A549 (cell line): ENCODE measurements at regions not wholly inside any gene's neighbourhood (a gene's known extent, or its start where the extent isn't known, plus 50 kb on each side); places are given as distances from the start of the nearest gene placed in this dataset.

Experiments used
- ATAC-seq, 2 experiments: fragments of 200-7000 bp in 1 of 2; fragments of >200 bp in 1 of 2; cut with Nextera tagmentation in 1 of 2; cut with Tn5 transposase in 1 of 2; 3 replicates each; pipeline versions ENCODE4 v1.8.0 to v1.9.1; 2018 to 2020; ENCODE audit warnings: mild to moderate bottlenecking in 1 of 2, moderate library complexity in 1 of 2
- CTCF ChIA-PET: fragments of 300-600 bp; sonication (Branson Sonifier 250); formaldehyde crosslinking; extraction: SDS; loops from one replicate; lab custom pipeline; 2021; ENCODE audit warnings: antibody characterized with exemption, inconsistent platforms; lab: Yijun Ruan, JAX
- POLR2A ChIA-PET: fragments of 350-600 bp; formaldehyde crosslinking; extraction: SDS; loops from one replicate; lab custom pipeline; 2021; ENCODE audit warnings: antibody characterized with exemption, inconsistent platforms; lab: Yijun Ruan, JAX
- DNase-seq, 2 experiments: peaks; one replicate each; pipeline versions ENCODE4 v3.0.0 to v3.0.0-alpha.2; 2011 to 2016; ENCODE audit warnings: low read depth in 1 of 2, low spot score in 1 of 2
- FAIRE-seq: peaks from 2 replicates; lab custom pipeline; 2011; peaks lifted over from hg19 to GRCh38; lab: Jason Lieb, UNC
- H3K27ac ChIP-seq, 2 experiments: fragments of >200 bp; sonication (Bioruptor Twin); formaldehyde crosslinking; 3 replicates each; pipeline ENCODE4 v1.5.1; 2016 to 2017
- H3K4me1 ChIP-seq: fragments of >200 bp; sonication (Bioruptor Twin); formaldehyde crosslinking; 3 replicates; pipeline ENCODE4 v1.6.1; 2016
- H3K4me2 ChIP-seq: fragments of >200 bp; sonication (Bioruptor Twin); formaldehyde crosslinking; 3 replicates; pipeline ENCODE4 v1.6.1; 2016
- H3K4me3 ChIP-seq: fragments of >200 bp; sonication (Bioruptor Twin); formaldehyde crosslinking; 3 replicates; pipeline ENCODE4 v1.5.1; 2016
- H3K9me3 ChIP-seq: fragments of >200 bp; sonication (Bioruptor Twin); formaldehyde crosslinking; 3 replicates; pipeline ENCODE4 v1.6.1; 2016
- BHLHE40 ChIP-seq: IDR thresholded peaks from 2 replicates; pipeline ENCODE4 v1.6.1; 2012; ENCODE audit warnings: low read depth, low read length, inconsistent platforms
- CEBPB ChIP-seq, 2 experiments: fragments of >200 bp in 1 of 2; sonication (Bioruptor Twin) in 1 of 2; formaldehyde crosslinking in 1 of 2; IDR thresholded peaks; 2 replicates each; pipeline ENCODE4 v1.6.1; 2012 to 2016
- EHMT2 ChIP-seq: fragments of 200-600 bp; sonication (generic); IDR thresholded peaks from 2 replicates; pipeline ENCODE4 v1.6.1; 2016; ENCODE audit warnings: antibody characterized with exemption, low read depth, mild to moderate bottlenecking, moderate library complexity
- ESRRA ChIP-seq: fragments of 150-350 bp; IDR thresholded peaks from 2 replicates; pipeline ENCODE4 v1.6.1; 2014; ENCODE audit warnings: mild to moderate bottlenecking, low read length, borderline replicate concordance
- FOSB ChIP-seq: fragments of 250-450 bp; sonication (Bioruptor Pico); IDR thresholded peaks from 2 replicates; pipeline ENCODE4 v1.5.0; 2020; ENCODE audit warnings: mild to moderate bottlenecking, moderate library complexity
- FOSL2 ChIP-seq, 2 experiments: fragments of 450-650 bp in 1 of 2; fragments of >200 bp in 1 of 2; sonication (Bioruptor Twin) in 1 of 2; formaldehyde crosslinking; IDR thresholded peaks; 2 replicates each; pipeline versions ENCODE4 v1.5.0 to v1.6.1; 2016 to 2020; ENCODE audit warnings: mild to moderate bottlenecking in 1 of 2, moderate library complexity in 1 of 2
- FOXS1 ChIP-seq: fragments of 250-450 bp; sonication (Bioruptor Pico); IDR thresholded peaks from 2 replicates; pipeline ENCODE4 v1.5.0; 2020; ENCODE audit warnings: mild to moderate bottlenecking, moderate library complexity
- KDM5A ChIP-seq: fragments of 200-600 bp; sonication (generic); IDR thresholded peaks from 2 replicates; pipeline ENCODE4 v1.6.1; 2016; ENCODE audit warnings: antibody characterized with exemption, mild to moderate bottlenecking
- MAFK ChIP-seq: fragments of 450-650 bp; IDR thresholded peaks from 2 replicates; pipeline ENCODE4 v1.6.1; 2014; ENCODE audit not compliant: partially characterized antibody
- RCOR1 ChIP-seq: fragments of 150-350 bp; IDR thresholded peaks from 2 replicates; pipeline ENCODE4 v1.6.1; 2014; ENCODE audit warnings: antibody characterized with exemption, low read length, low read depth
- RFX5 ChIP-seq: fragments of 450-650 bp; IDR thresholded peaks from 2 replicates; pipeline ENCODE4 v1.7.1; 2014; ENCODE audit warnings: antibody characterized with exemption, mild to moderate bottlenecking, moderate library complexity
- RNF2 ChIP-seq: fragments of 200-600 bp; sonication (generic); IDR thresholded peaks from 2 replicates; pipeline ENCODE4 v1.6.1; 2016; ENCODE audit warnings: low read depth, mild to moderate bottlenecking, antibody characterized with exemption, moderate library complexity, borderline replicate concordance
- SMC3 ChIP-seq: fragments of >200 bp; sonication (Bioruptor Twin); formaldehyde crosslinking; IDR thresholded peaks from 3 replicates; pipeline ENCODE4 v1.6.1; 2018; ENCODE audit warnings: inconsistent platforms
- SREBF2 ChIP-seq: fragments of 450-650 bp; IDR thresholded peaks from 2 replicates; pipeline ENCODE4 v1.6.1; 2014; ENCODE audit warnings: mild to moderate bottlenecking, moderate library complexity
- ZFP36 ChIP-seq: fragments of 450-650 bp; IDR thresholded peaks from 2 replicates; pipeline ENCODE4 v1.6.1; 2014; ENCODE audit warnings: borderline replicate concordance; ENCODE audit not compliant: partially characterized antibody
- ZNF302 ChIP-seq: fragments of 250-450 bp; sonication (Bioruptor Pico); IDR thresholded peaks from 2 replicates; pipeline ENCODE4 v1.9.0; 2021; ENCODE audit warnings: inconsistent platforms, mild to moderate bottlenecking, moderate library complexity
- WGBS: methylation state at CpG from one replicate; pipeline ENCODE4 v1.1.6; 2017; ENCODE audit errors: missing lambda C conversion rate; 5-methylcytosine and 5-hydroxymethylcytosine counted together
- TF ChIP-seq, protein P1 (sequence below): IDR thresholded peaks from 2 replicates; pipeline ENCODE4 v1.6.1; 2012; ENCODE audit warnings: low read depth, borderline replicate concordance
- TF ChIP-seq, protein P2 (sequence below): IDR thresholded peaks from 2 replicates; pipeline ENCODE4 v1.6.1; 2012
- TF ChIP-seq, protein P3 (sequence below): fragments of >200 bp; sonication (Bioruptor Twin); formaldehyde crosslinking; IDR thresholded peaks from 2 replicates; pipeline ENCODE4 v1.6.1; 2016
- TF ChIP-seq, protein P4 (sequence below): fragments of 150-350 bp; IDR thresholded peaks from 2 replicates; pipeline ENCODE4 v1.6.1; 2014; ENCODE audit warnings: low read depth, mild to moderate bottlenecking, low read length

DNA sequence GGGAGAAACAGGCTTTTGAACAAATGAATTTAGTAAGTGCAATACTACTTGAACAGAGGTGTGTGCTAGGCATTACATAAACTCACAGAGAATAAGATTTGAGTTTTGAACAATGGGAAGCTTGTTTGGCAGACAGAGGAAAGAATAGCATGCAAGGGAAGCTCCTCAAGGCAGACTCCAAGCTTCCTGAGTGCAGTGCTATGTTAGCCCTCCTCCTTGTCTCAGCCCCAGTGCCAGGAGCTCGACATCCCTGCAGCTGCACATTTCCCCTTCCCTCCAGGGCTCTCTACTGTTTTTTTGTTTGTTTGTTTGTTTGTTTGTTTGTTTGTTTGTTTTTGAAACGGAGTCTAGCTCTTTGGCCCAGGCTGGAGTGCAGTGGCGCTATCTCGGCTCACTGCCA, 237.5 kb downstream of the IPMK start:
- TF ChIP-seq BHLHE40 (no peak), FOSB (CRISPR knock-in tag) (no peak), RCOR1 (no peak), ESRRA (no peak), EHMT2 (no peak), CEBPB (IDR thresholded peaks at IDR 0.05) (no peak), RNF2 (no peak), SMC3 (no peak), SREBF2 (no peak), MAFK (no peak)
- TF ChIP-seq, protein P1, sequence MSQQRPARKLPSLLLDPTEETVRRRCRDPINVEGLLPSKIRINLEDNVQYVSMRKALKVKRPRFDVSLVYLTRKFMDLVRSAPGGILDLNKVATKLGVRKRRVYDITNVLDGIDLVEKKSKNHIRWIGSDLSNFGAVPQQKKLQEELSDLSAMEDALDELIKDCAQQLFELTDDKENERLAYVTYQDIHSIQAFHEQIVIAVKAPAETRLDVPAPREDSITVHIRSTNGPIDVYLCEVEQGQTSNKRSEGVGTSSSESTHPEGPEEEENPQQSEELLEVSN, result no peak
- Histone ChIP-seq H3K9me3 (peaks cover 6% of the 10 kb centered on the region; the same call in 1 of the 3 replicates), H3K4me3 (no peak overlapping the region), H3K27ac (no peak overlapping the region), H3K4me2 (no peak overlapping the region), H3K4me1 (peaks cover 11% of the 10 kb centered on the region)
- ChIA-PET POLR2A (no interaction called here), CTCF (no interaction called here)
- FAIRE-seq (no peak), DNase-seq (no peak), ATAC-seq (no peak)
- WGBS, result 74% methylated on average over 4 of the region's 4 CpGs

DNA sequence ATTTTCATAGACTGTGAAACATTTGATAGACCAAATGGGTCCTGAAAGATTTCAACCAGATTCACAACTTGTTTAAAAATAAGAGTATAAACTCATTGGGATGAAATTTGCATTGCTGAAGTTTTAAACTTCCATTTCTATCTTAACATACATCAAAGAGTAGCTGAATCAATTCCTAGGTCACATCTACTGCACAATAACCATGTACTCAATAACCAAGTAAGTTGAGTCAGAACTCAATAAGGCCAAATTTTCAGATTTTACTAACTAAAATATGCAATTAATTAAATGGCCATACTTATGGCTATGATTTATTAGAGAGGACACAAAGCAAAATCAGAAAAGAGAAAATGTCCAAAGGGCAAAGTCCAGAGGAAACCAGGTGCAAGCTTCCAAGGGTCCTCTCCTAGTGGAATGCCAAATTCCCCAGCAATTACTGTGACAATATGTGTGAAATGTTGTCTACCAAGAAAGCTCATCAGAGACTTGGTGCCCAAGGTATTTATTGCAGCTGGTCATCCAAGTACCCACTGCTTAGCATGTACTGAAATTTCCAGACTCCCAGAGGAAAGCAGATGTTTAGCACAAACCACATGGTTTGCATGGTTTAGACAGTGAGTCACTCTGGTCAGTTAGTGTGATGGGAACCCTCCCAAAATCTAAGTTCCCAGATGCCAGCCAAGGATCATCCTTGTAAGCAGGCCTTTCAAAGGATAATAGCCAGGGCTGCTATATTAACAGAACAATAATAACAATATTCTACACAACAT, 238.9 kb downstream of the IPMK start:
- FAIRE-seq (no peak), DNase-seq (peak in 1 of 2 experiments; percentile 16), ATAC-seq (peak; percentile 69 to 73; a peak in 5 of 6 replicates)
- Histone ChIP-seq H3K4me2 (peak overlapping the region; percentile 44), H3K9me3 (peaks cover 7% of the 10 kb centered on the region; the same call in 1 of the 3 replicates), H3K27ac (peak overlapping the region in 1 of 2 experiments; percentile 50; a peak in 3 of 6 replicates), H3K4me3 (no peak overlapping the region), H3K4me1 (peaks cover 21% of the 10 kb centered on the region)
- TF ChIP-seq, protein P2, sequence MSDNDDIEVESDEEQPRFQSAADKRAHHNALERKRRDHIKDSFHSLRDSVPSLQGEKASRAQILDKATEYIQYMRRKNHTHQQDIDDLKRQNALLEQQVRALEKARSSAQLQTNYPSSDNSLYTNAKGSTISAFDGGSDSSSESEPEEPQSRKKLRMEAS, result peak; percentile 53; the same call in 1 of the 2 replicates
- TF ChIP-seq CEBPB (IDR thresholded peaks at IDR 0.05) (peak in 1 of 2 experiments; percentile 57; a peak in 1 of 4 replicates), FOSL2 (IDR thresholded peaks at IDR 0.05) (no peak), FOSL2 (CRISPR knock-in tag; IDR thresholded peaks at IDR 0.05) (peak; percentile 5; the same call in 1 of the 2 replicates), FOXS1 (CRISPR knock-in tag) (no peak), ZFP36 (no peak)
- ChIA-PET POLR2A (no interaction called here), CTCF (interaction anchor here (0.7 kb wide), 1 partner anchor 29 kb away, joined by 3 read pairs; no protein-coding TSS in a partner anchor)

DNA sequence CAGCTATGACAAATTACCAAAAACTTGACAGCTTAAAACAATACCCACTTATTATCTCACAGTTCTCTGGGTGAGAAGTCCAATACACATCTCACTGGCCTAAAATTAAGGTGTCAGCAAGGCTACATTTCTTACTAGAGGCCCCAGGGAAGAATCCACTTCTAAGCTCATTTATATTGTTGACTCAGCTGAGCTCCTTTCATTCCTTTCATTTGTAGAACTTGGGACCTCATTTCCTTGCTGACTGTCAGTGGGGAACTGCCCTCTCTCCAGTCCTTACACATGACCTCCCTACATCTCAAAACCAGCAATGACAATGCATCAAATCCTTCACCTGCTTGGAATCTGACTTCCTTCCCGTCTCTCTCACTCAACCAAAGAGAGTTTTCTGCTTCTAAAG, 240.3 kb downstream of the IPMK start:
- ChIA-PET CTCF (interaction anchor here (0.9 to 1.0 kb wide), 2 partner anchors 21 to 37 kb away, joined by 3 to 4 read pairs; no protein-coding TSS in a partner anchor), POLR2A (no interaction called here)
- no peak for TF ChIP-seq MAFK
- no peak for TF ChIP-seq ZNF302 (CRISPR knock-in tag)
- TF ChIP-seq, protein P3, sequence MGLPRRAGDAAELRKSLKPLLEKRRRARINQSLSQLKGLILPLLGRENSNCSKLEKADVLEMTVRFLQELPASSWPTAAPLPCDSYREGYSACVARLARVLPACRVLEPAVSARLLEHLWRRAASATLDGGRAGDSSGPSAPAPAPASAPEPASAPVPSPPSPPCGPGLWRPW, result no peak
- TF ChIP-seq, protein P4, sequence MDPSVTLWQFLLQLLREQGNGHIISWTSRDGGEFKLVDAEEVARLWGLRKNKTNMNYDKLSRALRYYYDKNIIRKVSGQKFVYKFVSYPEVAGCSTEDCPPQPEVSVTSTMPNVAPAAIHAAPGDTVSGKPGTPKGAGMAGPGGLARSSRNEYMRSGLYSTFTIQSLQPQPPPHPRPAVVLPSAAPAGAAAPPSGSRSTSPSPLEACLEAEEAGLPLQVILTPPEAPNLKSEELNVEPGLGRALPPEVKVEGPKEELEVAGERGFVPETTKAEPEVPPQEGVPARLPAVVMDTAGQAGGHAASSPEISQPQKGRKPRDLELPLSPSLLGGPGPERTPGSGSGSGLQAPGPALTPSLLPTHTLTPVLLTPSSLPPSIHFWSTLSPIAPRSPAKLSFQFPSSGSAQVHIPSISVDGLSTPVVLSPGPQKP, result no peak
- TF ChIP-seq CEBPB (IDR thresholded peaks at IDR 0.05), result no peak
- TF ChIP-seq, protein P1, result no peak
- TF ChIP-seq FOSL2 (IDR thresholded peaks at IDR 0.05), result no peak
- no peak for TF ChIP-seq FOSL2 (CRISPR knock-in tag; IDR thresholded peaks at IDR 0.05)
- no peak for TF ChIP-seq KDM5A
- no peak for TF ChIP-seq RFX5
- 91% methylated on average over 1 of the region's 1 CpG for WGBS
- FAIRE-seq (no peak), ATAC-seq (no peak), DNase-seq (no peak)
- no peak overlapping the region for H3K4me2 ChIP-seq
- H3K27ac ChIP-seq, result peak overlapping the region in 1 of 2 experiments; percentile 59; a peak in 1 of 6 replicates
- H3K4me1 ChIP-seq, result peaks cover 31% of the 10 kb centered on the region
- H3K4me3 ChIP-seq, result no peak overlapping the region
- H3K9me3 ChIP-seq, result peaks cover 7% of the 10 kb centered on the region; the same call in 1 of the 3 replicates
